GM20000 (cell line): ENCODE measurements at regions not wholly inside any gene's neighbourhood (a gene's known extent, or its start where the extent isn't known, plus 50 kb on each side); places are given as distances from the start of the nearest gene placed in this dataset.

Experiments used
- DNase-seq: peaks from one replicate; pipeline ENCODE4 v3.0.0; 2012; ENCODE audit warnings: low spot score
- TF ChIP-seq, protein P1 (sequence below): IDR thresholded peaks from 2 replicates; pipeline ENCODE4 v1.5.1; 2012; ENCODE audit warnings: mild to moderate bottlenecking, control low read depth; ENCODE audit errors: extremely low read depth, missing control alignments

DNA sequence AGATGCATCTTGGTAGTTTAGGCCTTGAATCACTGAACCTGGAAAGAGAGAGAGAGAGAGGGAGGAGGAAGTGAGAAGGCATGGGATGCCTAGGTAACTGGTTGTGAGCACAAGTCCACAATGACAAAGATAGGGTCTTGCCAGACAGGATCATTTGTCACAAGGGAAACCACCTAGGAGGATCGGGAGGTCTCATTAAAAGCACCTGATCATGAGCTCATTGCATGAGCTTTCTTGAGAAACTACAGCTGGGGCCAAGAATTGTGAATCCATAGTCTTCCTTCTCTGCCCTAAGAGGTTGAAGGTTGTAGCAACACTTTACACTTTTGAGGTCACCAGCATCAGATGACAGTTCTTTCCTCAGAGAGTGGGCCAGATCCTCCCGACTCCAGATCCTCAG is 195.7 kb downstream of the CD83 start:
- DNase-seq, result peak; percentile 22
- TF ChIP-seq, protein P1, sequence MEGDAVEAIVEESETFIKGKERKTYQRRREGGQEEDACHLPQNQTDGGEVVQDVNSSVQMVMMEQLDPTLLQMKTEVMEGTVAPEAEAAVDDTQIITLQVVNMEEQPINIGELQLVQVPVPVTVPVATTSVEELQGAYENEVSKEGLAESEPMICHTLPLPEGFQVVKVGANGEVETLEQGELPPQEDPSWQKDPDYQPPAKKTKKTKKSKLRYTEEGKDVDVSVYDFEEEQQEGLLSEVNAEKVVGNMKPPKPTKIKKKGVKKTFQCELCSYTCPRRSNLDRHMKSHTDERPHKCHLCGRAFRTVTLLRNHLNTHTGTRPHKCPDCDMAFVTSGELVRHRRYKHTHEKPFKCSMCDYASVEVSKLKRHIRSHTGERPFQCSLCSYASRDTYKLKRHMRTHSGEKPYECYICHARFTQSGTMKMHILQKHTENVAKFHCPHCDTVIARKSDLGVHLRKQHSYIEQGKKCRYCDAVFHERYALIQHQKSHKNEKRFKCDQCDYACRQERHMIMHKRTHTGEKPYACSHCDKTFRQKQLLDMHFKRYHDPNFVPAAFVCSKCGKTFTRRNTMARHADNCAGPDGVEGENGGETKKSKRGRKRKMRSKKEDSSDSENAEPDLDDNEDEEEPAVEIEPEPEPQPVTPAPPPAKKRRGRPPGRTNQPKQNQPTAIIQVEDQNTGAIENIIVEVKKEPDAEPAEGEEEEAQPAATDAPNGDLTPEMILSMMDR, result no peak

DNA sequence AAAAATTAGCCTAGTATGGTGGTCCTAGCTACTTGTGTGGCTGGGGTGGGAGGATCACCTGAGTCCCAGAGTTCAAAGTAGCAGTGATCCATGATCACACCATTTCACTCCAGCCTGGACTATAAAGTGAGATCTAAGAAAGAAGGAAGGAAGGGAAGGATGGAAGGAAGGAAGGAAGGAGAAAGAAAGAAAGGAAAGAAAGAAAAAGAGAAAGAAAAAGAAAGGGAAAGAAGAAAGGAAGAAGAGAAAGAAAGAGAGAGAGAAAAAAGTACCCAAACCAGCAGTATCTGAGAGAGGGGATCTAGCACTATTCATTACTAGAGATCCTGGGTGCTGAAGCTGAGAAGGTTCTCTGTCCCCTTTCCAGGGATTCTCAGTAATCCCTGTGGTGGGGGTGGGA is 197.8 kb downstream of the CD83 start:
- no peak for DNase-seq
- TF ChIP-seq, protein P1, result no peak

- TF ChIP-seq, protein P1, result no peak
These were observed 199.2 kb downstream of the CD83 start for GRCh38 chr6:14316651-14317386.

GRCh38 chr6:14317387-14317970 is 199.9 kb downstream of the CD83 start:
- TF ChIP-seq, protein P1, result no peak
- no peak for DNase-seq

More at GRCh38 chr6:14316651-14317386, 199.2 kb downstream of the CD83 start:
- DNase-seq, result peak; percentile 42

DNA sequence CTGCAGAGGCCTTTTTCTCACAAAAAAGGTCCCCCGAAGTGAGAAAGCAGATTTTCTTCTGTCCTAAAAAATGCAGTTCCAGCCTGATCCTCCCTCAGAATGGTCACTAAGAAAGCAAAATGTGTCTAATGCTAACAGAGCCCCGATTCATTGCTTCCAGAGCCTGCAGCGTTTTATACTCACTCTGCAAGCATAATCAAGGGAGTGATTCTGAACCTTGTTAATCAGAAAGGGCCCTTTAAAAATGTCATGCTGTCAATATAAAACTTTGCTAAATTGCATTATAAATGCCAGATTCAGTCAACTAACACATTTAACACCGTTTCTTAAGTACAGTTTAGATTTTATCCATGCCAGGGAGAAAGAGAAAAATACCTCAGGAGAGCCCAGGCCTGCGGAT is 202.8 kb downstream of the CD83 start:
- TF ChIP-seq, protein P1, result no peak
- DNase-seq, result no peak

DNA sequence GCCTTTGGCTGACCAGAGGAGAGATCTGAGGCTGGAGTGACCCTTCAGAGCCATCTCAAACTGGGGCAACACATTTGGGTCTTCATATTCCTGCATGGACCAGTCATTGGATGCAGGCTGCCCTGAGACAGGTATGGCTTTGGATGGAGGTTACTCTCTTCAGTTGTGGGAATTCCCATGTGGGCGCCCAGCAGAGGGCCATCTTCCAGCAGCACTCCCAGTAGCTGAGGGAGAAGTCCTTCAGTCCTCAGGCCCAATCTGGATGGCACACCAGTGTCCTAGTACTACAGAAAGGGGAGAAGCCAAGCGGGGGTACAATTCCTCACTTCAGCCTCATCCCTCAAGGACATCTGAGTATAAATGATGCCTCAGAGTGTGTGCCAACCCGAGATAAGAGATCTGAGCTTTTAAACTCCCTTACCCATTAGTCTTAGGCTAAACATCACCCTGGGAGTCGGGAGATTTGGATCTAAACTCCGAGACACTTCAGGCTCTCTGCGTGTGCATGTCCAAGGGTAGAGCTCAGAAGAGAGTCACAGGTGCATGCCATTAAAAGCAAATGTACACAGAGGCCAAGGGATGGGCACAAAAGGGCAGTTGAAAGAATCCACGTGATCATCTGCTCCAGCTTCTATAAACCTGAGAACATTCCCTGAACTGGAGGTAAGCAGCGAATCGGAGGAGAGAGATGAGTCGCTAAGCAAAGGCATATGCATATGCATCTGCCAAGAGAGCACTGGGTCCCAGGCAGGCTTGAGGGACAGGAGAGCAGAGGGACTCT is 204.6 kb downstream of the CD83 start:
- TF ChIP-seq, protein P1, result no peak
- no peak for DNase-seq

GRCh38 chr6:14322841-14323240 is 205.3 kb downstream of the CD83 start:
- TF ChIP-seq, protein P1, result no peak
- DNase-seq, result no peak
